DND-41 (cell line): ENCODE measurements at regions not wholly inside any gene's neighbourhood (a gene's known extent, or its start where the extent isn't known, plus 50 kb on each side); places are given as distances from the start of the nearest gene placed in this dataset.

Source experiments
- ATAC-seq: fragments of 200-7000 bp; cut with Tn5 transposase; 3 replicates; pipeline ENCODE4 v1.9.1; 2021; ENCODE audit warnings: low read depth; ENCODE audit not compliant: insufficient read depth
- DNase-seq: peaks from one replicate; pipeline ENCODE4 v3.0.0-alpha.2; 2020
- H2AFZ ChIP-seq: 2 replicates; pipeline ENCODE4 v1.6.0; 2012; ENCODE audit warnings: low read depth, low read length
- H3K27ac ChIP-seq: 2 replicates; pipeline ENCODE4 v1.5.1; 2012; ENCODE audit warnings: low read length, inconsistent platforms
- H3K27me3 ChIP-seq: fragments of 200-600 bp; sonication (generic); 2 replicates; pipeline ENCODE4 v1.6.0; 2012; ENCODE audit warnings: low read length, mild to moderate bottlenecking, inconsistent platforms; ENCODE audit not compliant: insufficient read depth, poor library complexity
- H3K36me3 ChIP-seq: 2 replicates; pipeline ENCODE4 v1.5.1; 2012; ENCODE audit warnings: low read length, inconsistent platforms; ENCODE audit not compliant: insufficient read depth
- H3K4me1 ChIP-seq: 2 replicates; pipeline ENCODE4 v1.5.1; 2012; ENCODE audit warnings: mild to moderate bottlenecking, low read length; ENCODE audit not compliant: insufficient read depth
- H3K4me2 ChIP-seq: 2 replicates; pipeline ENCODE4 v1.6.0; 2012; ENCODE audit warnings: mild to moderate bottlenecking, moderate library complexity, low read length, inconsistent platforms; ENCODE audit not compliant: insufficient read depth
- H3K4me3 ChIP-seq, 2 experiments: fragments of 200-600 bp in 1 of 2; shearing (Covaris generic) in 1 of 2; 2 replicates each; pipeline ENCODE4 v1.5.1; 2012 to 2016; ENCODE audit warnings: inconsistent platforms in 2 of 2, low read length in 2 of 2, mild to moderate bottlenecking in 2 of 2, low read depth in 1 of 2, moderate library complexity in 1 of 2
- H3K79me2 ChIP-seq: 2 replicates; pipeline ENCODE4 v1.6.0; 2012; ENCODE audit warnings: low read length, inconsistent platforms; ENCODE audit not compliant: insufficient read depth
- H3K9ac ChIP-seq: 2 replicates; pipeline ENCODE4 v1.6.0; 2012; ENCODE audit warnings: low read depth, mild to moderate bottlenecking, inconsistent platforms, low read length, moderate library complexity
- H3K9me3 ChIP-seq: 2 replicates; pipeline ENCODE4 v1.5.1; 2012; ENCODE audit warnings: low read length, moderate library complexity, mild to moderate bottlenecking, inconsistent platforms; ENCODE audit not compliant: insufficient read depth, severe bottlenecking
- H4K20me1 ChIP-seq: 2 replicates; pipeline ENCODE4 v1.6.0; 2012; ENCODE audit warnings: low read length; ENCODE audit not compliant: insufficient read depth
- CTCF ChIP-seq: IDR thresholded peaks from 2 replicates; pipeline ENCODE4 v1.5.1; 2012; ENCODE audit warnings: borderline replicate concordance, low read length, moderate library complexity, mild to moderate bottlenecking; ENCODE audit not compliant: poor library complexity, severe bottlenecking; ENCODE audit errors: extremely low read depth
- EZH2 ChIP-seq: IDR thresholded peaks from 3 replicates; pipeline ENCODE4 v1.6.1; 2012; ENCODE audit warnings: borderline replicate concordance, low read depth, mild to moderate bottlenecking, moderate library complexity, low read length, inconsistent platforms; ENCODE audit not compliant: severe bottlenecking

DNA sequence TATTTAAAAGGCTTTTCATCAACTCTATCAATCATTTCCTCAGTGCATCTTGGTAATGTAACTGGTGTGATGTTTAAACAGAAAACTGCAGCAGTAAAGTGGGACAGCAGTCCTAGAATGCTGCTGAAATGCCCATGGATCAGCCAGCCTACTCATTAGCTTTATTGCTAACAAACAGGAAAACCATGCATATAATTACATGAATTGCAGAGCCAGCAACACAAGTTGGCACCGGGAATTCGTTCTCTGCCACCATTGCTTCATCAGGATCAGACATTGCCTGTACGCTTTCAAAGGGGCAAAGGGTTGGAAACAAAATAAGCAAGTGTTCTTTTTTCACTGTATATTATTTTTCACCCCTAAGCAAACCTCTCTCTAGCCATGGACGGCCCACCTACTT lies 276.2 kb upstream of the LRRC7 start:
- Histone ChIP-seq H3K36me3 (no peaks in the 10 kb centered on the region), H3K27ac (no peak overlapping the region), H3K4me2 (no peak overlapping the region), H3K27me3 (no peaks in the 10 kb centered on the region), H3K4me3 (no peak overlapping the region), H3K79me2 (no peaks in the 10 kb centered on the region), H2AFZ (no peak overlapping the region), H3K4me1 (0 out of 2 replicates have a peak, but pooled peaks cover 7% of the 10 kb centered on the region), H4K20me1 (no peaks in the 10 kb centered on the region), H3K9ac (no peak overlapping the region), H3K9me3 (no peaks in the 10 kb centered on the region)
- TF ChIP-seq EZH2: no peak
- TF ChIP-seq CTCF: no peak
- ATAC-seq (no peak), DNase-seq (no peak)

DNA sequence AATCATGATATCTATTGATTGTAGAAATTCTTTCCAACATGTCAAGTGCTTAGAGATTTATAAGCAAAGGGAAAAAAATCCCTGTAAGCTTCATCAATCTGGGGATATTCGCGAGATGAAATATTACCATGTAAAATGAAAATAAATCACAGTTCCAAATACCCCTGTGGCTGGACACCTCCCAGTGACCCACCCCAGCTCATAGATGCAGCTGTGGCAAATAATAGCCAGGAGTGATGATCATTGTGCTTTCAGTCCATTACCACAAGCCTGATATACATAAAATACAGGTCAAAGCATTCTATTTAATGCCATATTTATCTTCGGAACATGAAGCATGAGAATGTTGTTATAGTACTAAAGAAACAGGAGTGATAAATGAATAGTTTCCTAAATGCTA lies 274.9 kb upstream of the LRRC7 start:
- no peak overlapping the region for H3K27ac ChIP-seq
- H4K20me1 ChIP-seq: no peaks in the 10 kb centered on the region
- no peak overlapping the region for H2AFZ ChIP-seq
- no peaks in the 10 kb centered on the region for H3K9me3 ChIP-seq
- TF ChIP-seq CTCF: no peak
- no peak overlapping the region for H3K4me2 ChIP-seq
- H3K4me3 ChIP-seq: no peak overlapping the region
- H3K79me2 ChIP-seq: no peaks in the 10 kb centered on the region
- H3K27me3 ChIP-seq: no peaks in the 10 kb centered on the region
- H3K36me3 ChIP-seq: no peaks in the 10 kb centered on the region
- no peak for ATAC-seq
- H3K4me1 ChIP-seq: 0 out of 2 replicates have a peak, but pooled peaks cover 7% of the 10 kb centered on the region
- no peak for DNase-seq
- H3K9ac ChIP-seq: no peak overlapping the region

DNA sequence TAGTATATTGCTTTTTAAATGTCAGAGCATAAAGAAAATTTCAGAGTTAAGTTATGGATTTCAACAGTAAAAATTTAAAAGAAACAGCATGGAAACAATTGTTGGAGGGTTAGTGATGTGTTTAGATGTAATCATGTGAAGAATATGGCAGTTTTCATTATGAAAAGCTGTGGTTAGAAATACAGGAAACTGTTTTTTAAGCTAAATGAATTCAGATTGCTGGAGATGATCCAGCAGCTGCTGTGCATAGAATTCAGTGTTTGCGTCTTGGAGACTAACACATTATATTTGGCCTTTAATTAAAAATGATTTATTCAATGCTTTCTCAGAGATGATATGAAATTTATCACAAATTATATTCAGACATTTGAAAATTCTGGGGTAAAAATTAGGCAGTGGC lies 273.6 kb upstream of the LRRC7 start:
- Histone ChIP-seq H3K4me3 (no peak overlapping the region), H3K79me2 (no peaks in the 10 kb centered on the region), H3K27ac (no peak overlapping the region), H3K4me2 (no peak overlapping the region), H3K9ac (no peak overlapping the region), H4K20me1 (no peaks in the 10 kb centered on the region), H3K36me3 (no peaks in the 10 kb centered on the region), H2AFZ (no peak overlapping the region), H3K9me3 (no peaks in the 10 kb centered on the region), H3K27me3 (no peaks in the 10 kb centered on the region), H3K4me1 (0 out of 2 replicates have a peak, but pooled peaks cover 7% of the 10 kb centered on the region)
- no peak for TF ChIP-seq EZH2
- no peak for TF ChIP-seq CTCF
- DNase-seq (no peak), ATAC-seq (no peak)

DNA sequence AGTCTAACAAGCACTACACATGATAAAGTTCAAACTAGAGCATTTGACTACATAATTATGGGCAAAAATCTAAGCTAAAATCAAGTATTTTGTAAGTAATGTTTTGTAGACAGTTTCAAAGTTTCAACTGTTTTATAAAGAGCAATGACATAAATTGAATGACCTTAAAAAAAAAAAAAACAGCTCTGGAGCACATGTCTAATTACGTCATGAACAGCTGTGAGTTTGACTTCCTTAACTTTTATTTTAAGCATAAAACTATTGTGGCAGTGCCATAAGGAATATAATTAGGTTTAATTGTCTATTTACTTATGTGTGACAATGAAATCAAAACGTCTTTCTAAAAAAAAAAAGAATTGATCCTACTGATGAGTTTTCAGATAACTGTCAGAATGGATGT lies 272.5 kb upstream of the LRRC7 start:
- Histone ChIP-seq H3K9ac (no peak overlapping the region), H3K4me3 (no peak overlapping the region), H3K27me3 (no peaks in the 10 kb centered on the region), H3K27ac (no peak overlapping the region), H3K4me1 (0 out of 2 replicates have a peak, but pooled peaks cover 7% of the 10 kb centered on the region), H3K4me2 (no peak overlapping the region), H3K36me3 (no peaks in the 10 kb centered on the region), H3K9me3 (no peaks in the 10 kb centered on the region), H2AFZ (no peak overlapping the region), H4K20me1 (no peaks in the 10 kb centered on the region), H3K79me2 (no peaks in the 10 kb centered on the region)
- DNase-seq (no peak), ATAC-seq (no peak)
- TF ChIP-seq CTCF (no peak), EZH2 (no peak)
